GM12872 (cell line): ENCODE measurements at regions not wholly inside any gene's neighbourhood (a gene's known extent, or its start where the extent isn't known, plus 50 kb on each side); places are given as distances from the start of the nearest gene placed in this dataset.
A peak's percentile ranks its signal among the peaks of the same experiment; 100 is the strongest.

Experiments used
- CTCF ChIP-seq: IDR thresholded peaks from 3 replicates; pipeline ENCODE4 v1.5.1; 2011; ENCODE audit warnings: low read depth, mild to moderate bottlenecking, low read length, moderate library complexity; ENCODE audit not compliant: insufficient read depth

- TF ChIP-seq CTCF = no peak
These were observed 408.5 kb upstream of the POT1 start for GRCh38 chr7:125338110-125338509.

- no peak for TF ChIP-seq CTCF
These were observed 406.7 kb upstream of the POT1 start for GRCh38 chr7:125336326-125336725.

- TF ChIP-seq CTCF = no peak
These were observed 397.1 kb upstream of the POT1 start for GRCh38 chr7:125326666-125327255.

GRCh38 chr7:125316466-125316865 lies 386.8 kb upstream of the POT1 start:
- TF ChIP-seq CTCF = peak; percentile 22; the same call in 1 of the 3 replicates

- no peak for TF ChIP-seq CTCF
These were observed 369.6 kb upstream of the POT1 start for GRCh38 chr7:125299003-125299765.

- TF ChIP-seq CTCF = no peak
These were observed 350.3 kb upstream of the POT1 start for GRCh38 chr7:125279961-125280360.

- TF ChIP-seq CTCF = no peak
These were observed 348.7 kb upstream of the POT1 start for GRCh38 chr7:125278318-125278717.
